Progenitor cell of endocrine pancreas (in vitro differentiated cells): ENCODE measurements at regions not wholly inside any gene's neighbourhood (a gene's known extent, or its start where the extent isn't known, plus 50 kb on each side); places are given as distances from the start of the nearest gene placed in this dataset.

Source experiments
- DNase-seq: peaks from one replicate; pipeline ENCODE4 v3.0.0; 2021; ENCODE audit warnings: low spot score; ENCODE audit not compliant: unreplicated experiment
- H3K27ac Mint-ChIP-seq: 2 replicates; pipeline ENCODE4 v1.8.0; 2021; ENCODE audit warnings: mild to moderate bottlenecking, moderate library complexity, mixed read lengths
- H3K27me3 Mint-ChIP-seq: 2 replicates; pipeline ENCODE4 v1.8.0; 2021; ENCODE audit warnings: mixed read lengths
- H3K36me3 Mint-ChIP-seq: 2 replicates; pipeline ENCODE4 v1.8.0; 2022; ENCODE audit warnings: mixed read lengths; ENCODE audit not compliant: insufficient read depth
- H3K4me1 Mint-ChIP-seq: 2 replicates; pipeline ENCODE4 v1.8.0; 2021; ENCODE audit warnings: low read depth, mixed read lengths
- H3K4me3 Mint-ChIP-seq: 2 replicates; pipeline ENCODE4 v1.8.0; 2021; ENCODE audit warnings: low read depth, mild to moderate bottlenecking, moderate library complexity, mixed read lengths
- H3K9me3 Mint-ChIP-seq: 2 replicates; pipeline ENCODE4 v1.8.0; 2021; ENCODE audit warnings: low read depth, mixed read lengths
- CTCF ChIP-seq: fragments of 200-600 bp; sonication (generic); IDR thresholded peaks from one replicate; pipeline ENCODE4 v1.5.0; 2021; ENCODE audit warnings: antibody characterized with exemption, mild to moderate bottlenecking; ENCODE audit not compliant: unreplicated experiment

GRCh38 chr13:50358231-50359040 is 343.2 kb downstream of the KCNRG start:
- Mint-ChIP-seq H3K27me3 (no peaks in the 10 kb centered on the region), H3K4me1 (peaks cover 23% of the 10 kb centered on the region)

GRCh38 chr13:50359041-50359367 is 343.8 kb downstream of the KCNRG start:
- no peak for DNase-seq
- TF ChIP-seq CTCF, result no peak
- H3K9me3 Mint-ChIP-seq, result no peaks in the 10 kb centered on the region
- H3K4me3 Mint-ChIP-seq, result no peak overlapping the region
- H3K27me3 Mint-ChIP-seq, result no peaks in the 10 kb centered on the region
- no peaks in the 10 kb centered on the region for H3K36me3 Mint-ChIP-seq
- no peak overlapping the region for H3K27ac Mint-ChIP-seq
- H3K4me1 Mint-ChIP-seq, result peaks cover 23% of the 10 kb centered on the region

More at GRCh38 chr13:50358231-50359040, 343.2 kb downstream of the KCNRG start:
- no peak for DNase-seq
- TF ChIP-seq CTCF, result no peak
- Mint-ChIP-seq H3K9me3 (no peaks in the 10 kb centered on the region), H3K4me3 (no peak overlapping the region), H3K36me3 (no peaks in the 10 kb centered on the region), H3K27ac (peak overlapping the region; percentile 95)

GRCh38 chr13:50359779-50360178 is 344.5 kb downstream of the KCNRG start:
- Mint-ChIP-seq H3K27me3 (no peaks in the 10 kb centered on the region), H3K27ac (no peak overlapping the region), H3K4me1 (peaks cover 23% of the 10 kb centered on the region), H3K4me3 (no peak overlapping the region), H3K9me3 (no peaks in the 10 kb centered on the region), H3K36me3 (no peaks in the 10 kb centered on the region)
- no peak for TF ChIP-seq CTCF
- no peak for DNase-seq

- no peak for TF ChIP-seq CTCF
- no peak overlapping the region for H3K27ac Mint-ChIP-seq
- H3K27me3 Mint-ChIP-seq, result no peaks in the 10 kb centered on the region
- no peak for DNase-seq
- no peak overlapping the region for H3K4me3 Mint-ChIP-seq
- no peaks in the 10 kb centered on the region for H3K9me3 Mint-ChIP-seq
- H3K36me3 Mint-ChIP-seq, result no peaks in the 10 kb centered on the region
- H3K4me1 Mint-ChIP-seq, result peaks cover 29% of the 10 kb centered on the region
Observed at GRCh38 chr13:50360637-50361036, 345.4 kb downstream of the KCNRG start.

GRCh38 chr13:50361282-50361681 is 346.0 kb downstream of the KCNRG start:
- no peaks in the 10 kb centered on the region for H3K9me3 Mint-ChIP-seq
- no peak overlapping the region for H3K27ac Mint-ChIP-seq
- H3K4me1 Mint-ChIP-seq, result peaks cover 35% of the 10 kb centered on the region
- no peak overlapping the region for H3K4me3 Mint-ChIP-seq
- H3K27me3 Mint-ChIP-seq, result no peaks in the 10 kb centered on the region
- no peak for DNase-seq
- no peak for TF ChIP-seq CTCF
- no peaks in the 10 kb centered on the region for H3K36me3 Mint-ChIP-seq
